ENCODE measurements at regions not wholly inside any gene's neighbourhood (a gene's known extent, or its start where the extent isn't known, plus 50 kb on each side); places are given as distances from the start of the nearest gene placed in this dataset.

- TF ChIP-seq CTCF (IDR thresholded peaks at IDR 0.05; ENCODE audit: control extremely low read depth in 1 of 3, insufficient read depth in 1 of 3, low read depth in 1 of 3, low read length in 3 of 3): no peak
- TF ChIP-seq POLR2AphosphoS5 (IDR thresholded peaks at IDR 0.05; ENCODE audit: low read depth, low read length): no peak
- TF ChIP-seq RBBP5 (IDR thresholded peaks at IDR 0.05; ENCODE audit: borderline replicate concordance, low read depth, low read length): no peak
- TF ChIP-seq EGR1 (IDR thresholded peaks at IDR 0.05; ENCODE audit: borderline replicate concordance, low read depth, low read length): no peak
- TF ChIP-seq BCL11A (IDR thresholded peaks at IDR 0.05; ENCODE audit: low read depth in 2 of 2, low read length in 2 of 2): no peak
- no peak for TF ChIP-seq PHF8 (conservative IDR thresholded peaks at IDR 0.05; ENCODE audit: low read depth, low read length)
- TF ChIP-seq CBX8 (IDR thresholded peaks at IDR 0.05; ENCODE audit: borderline replicate concordance, low read depth, low read length): no peak
- TF ChIP-seq RAD21 (IDR thresholded peaks at IDR 0.05 in 1 of 2, conservative IDR thresholded peaks at IDR 0.05 in 1 of 2; ENCODE audit: low read depth in 2 of 2, low read length in 2 of 2): no peak
- TF ChIP-seq, protein P1, sequence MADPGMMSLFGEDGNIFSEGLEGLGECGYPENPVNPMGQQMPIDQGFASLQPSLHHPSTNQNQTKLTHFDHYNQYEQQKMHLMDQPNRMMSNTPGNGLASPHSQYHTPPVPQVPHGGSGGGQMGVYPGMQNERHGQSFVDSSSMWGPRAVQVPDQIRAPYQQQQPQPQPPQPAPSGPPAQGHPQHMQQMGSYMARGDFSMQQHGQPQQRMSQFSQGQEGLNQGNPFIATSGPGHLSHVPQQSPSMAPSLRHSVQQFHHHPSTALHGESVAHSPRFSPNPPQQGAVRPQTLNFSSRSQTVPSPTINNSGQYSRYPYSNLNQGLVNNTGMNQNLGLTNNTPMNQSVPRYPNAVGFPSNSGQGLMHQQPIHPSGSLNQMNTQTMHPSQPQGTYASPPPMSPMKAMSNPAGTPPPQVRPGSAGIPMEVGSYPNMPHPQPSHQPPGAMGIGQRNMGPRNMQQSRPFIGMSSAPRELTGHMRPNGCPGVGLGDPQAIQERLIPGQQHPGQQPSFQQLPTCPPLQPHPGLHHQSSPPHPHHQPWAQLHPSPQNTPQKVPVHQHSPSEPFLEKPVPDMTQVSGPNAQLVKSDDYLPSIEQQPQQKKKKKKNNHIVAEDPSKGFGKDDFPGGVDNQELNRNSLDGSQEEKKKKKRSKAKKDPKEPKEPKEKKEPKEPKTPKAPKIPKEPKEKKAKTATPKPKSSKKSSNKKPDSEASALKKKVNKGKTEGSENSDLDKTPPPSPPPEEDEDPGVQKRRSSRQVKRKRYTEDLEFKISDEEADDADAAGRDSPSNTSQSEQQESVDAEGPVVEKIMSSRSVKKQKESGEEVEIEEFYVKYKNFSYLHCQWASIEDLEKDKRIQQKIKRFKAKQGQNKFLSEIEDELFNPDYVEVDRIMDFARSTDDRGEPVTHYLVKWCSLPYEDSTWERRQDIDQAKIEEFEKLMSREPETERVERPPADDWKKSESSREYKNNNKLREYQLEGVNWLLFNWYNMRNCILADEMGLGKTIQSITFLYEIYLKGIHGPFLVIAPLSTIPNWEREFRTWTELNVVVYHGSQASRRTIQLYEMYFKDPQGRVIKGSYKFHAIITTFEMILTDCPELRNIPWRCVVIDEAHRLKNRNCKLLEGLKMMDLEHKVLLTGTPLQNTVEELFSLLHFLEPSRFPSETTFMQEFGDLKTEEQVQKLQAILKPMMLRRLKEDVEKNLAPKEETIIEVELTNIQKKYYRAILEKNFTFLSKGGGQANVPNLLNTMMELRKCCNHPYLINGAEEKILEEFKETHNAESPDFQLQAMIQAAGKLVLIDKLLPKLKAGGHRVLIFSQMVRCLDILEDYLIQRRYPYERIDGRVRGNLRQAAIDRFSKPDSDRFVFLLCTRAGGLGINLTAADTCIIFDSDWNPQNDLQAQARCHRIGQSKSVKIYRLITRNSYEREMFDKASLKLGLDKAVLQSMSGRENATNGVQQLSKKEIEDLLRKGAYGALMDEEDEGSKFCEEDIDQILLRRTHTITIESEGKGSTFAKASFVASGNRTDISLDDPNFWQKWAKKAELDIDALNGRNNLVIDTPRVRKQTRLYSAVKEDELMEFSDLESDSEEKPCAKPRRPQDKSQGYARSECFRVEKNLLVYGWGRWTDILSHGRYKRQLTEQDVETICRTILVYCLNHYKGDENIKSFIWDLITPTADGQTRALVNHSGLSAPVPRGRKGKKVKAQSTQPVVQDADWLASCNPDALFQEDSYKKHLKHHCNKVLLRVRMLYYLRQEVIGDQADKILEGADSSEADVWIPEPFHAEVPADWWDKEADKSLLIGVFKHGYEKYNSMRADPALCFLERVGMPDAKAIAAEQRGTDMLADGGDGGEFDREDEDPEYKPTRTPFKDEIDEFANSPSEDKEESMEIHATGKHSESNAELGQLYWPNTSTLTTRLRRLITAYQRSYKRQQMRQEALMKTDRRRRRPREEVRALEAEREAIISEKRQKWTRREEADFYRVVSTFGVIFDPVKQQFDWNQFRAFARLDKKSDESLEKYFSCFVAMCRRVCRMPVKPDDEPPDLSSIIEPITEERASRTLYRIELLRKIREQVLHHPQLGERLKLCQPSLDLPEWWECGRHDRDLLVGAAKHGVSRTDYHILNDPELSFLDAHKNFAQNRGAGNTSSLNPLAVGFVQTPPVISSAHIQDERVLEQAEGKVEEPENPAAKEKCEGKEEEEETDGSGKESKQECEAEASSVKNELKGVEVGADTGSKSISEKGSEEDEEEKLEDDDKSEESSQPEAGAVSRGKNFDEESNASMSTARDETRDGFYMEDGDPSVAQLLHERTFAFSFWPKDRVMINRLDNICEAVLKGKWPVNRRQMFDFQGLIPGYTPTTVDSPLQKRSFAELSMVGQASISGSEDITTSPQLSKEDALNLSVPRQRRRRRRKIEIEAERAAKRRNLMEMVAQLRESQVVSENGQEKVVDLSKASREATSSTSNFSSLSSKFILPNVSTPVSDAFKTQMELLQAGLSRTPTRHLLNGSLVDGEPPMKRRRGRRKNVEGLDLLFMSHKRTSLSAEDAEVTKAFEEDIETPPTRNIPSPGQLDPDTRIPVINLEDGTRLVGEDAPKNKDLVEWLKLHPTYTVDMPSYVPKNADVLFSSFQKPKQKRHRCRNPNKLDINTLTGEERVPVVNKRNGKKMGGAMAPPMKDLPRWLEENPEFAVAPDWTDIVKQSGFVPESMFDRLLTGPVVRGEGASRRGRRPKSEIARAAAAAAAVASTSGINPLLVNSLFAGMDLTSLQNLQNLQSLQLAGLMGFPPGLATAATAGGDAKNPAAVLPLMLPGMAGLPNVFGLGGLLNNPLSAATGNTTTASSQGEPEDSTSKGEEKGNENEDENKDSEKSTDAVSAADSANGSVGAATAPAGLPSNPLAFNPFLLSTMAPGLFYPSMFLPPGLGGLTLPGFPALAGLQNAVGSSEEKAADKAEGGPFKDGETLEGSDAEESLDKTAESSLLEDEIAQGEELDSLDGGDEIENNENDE (IDR thresholded peaks at IDR 0.05; ENCODE audit: insufficient replicate concordance, low read length): no peak
Observed at GRCh38 chr10:83994325-83994724, 145.0 kb upstream of the GHITM start (continued).
